ENCODE measurements at regions not wholly inside any gene's neighbourhood (a gene's known extent, or its start where the extent isn't known, plus 50 kb on each side); places are given as distances from the start of the nearest gene placed in this dataset.

GRCh38 chr1:234875328-234875952, 253.2 kb downstream of the TOMM20 start:
- peak; percentile 62 for DNase-seq
- no peaks in the 10 kb centered on the region for H3K9me3 ChIP-seq

GRCh38 chr1:234874291-234875288, 254.0 kb downstream of the TOMM20 start:
- peaks cover 0 to 7% (median 0%) of the 10 kb centered on the region in 4 donors for H3K4me1 ChIP-seq
- H3K27ac ChIP-seq: no peak overlapping the region
- TF ChIP-seq POLR2A (IDR thresholded peaks at IDR 0.05): no peak
- TF ChIP-seq EP300 (IDR thresholded peaks at IDR 0.05): no peak
- no peak for TF ChIP-seq CTCF (IDR thresholded peaks at IDR 0.05)
- no peak for TF ChIP-seq POLR2AphosphoS5 (IDR thresholded peaks at IDR 0.05)
- H3K9me3 ChIP-seq: no peaks in the 10 kb centered on the region
- no peak overlapping the region for H3K4me3 ChIP-seq
- intact Hi-C loops (cut with DNase I): no loop called here
- peak; percentile 52 for DNase-seq
- 89 to 93% methylated on average over 20 of the region's 20 CpGs for WGBS, 2 donors
- no peaks in the 10 kb centered on the region for H3K36me3 ChIP-seq
- H3K27me3 ChIP-seq: no peaks in the 10 kb centered on the region

More at GRCh38 chr1:234875328-234875952, 253.2 kb downstream of the TOMM20 start:
- 87 to 94% methylated on average over 17 of the region's 17 CpGs for WGBS, 2 donors
- H3K27ac ChIP-seq: no peak overlapping the region
- H3K36me3 ChIP-seq: no peaks in the 10 kb centered on the region
- peaks cover 0 to 8% (median 0%) of the 10 kb centered on the region in 4 donors for H3K4me1 ChIP-seq
- TF ChIP-seq POLR2AphosphoS5 (IDR thresholded peaks at IDR 0.05) (no peak), POLR2A (IDR thresholded peaks at IDR 0.05) (no peak), CTCF (IDR thresholded peaks at IDR 0.05) (no peak), EP300 (IDR thresholded peaks at IDR 0.05) (no peak)
- H3K4me3 ChIP-seq: no peak overlapping the region
- H3K27me3 ChIP-seq: no peaks in the 10 kb centered on the region
- intact Hi-C loops (cut with DNase I): no loop called here

GRCh38 chr1:234871710-234872271, 256.8 kb downstream of the TOMM20 start:
- DNase-seq: no peak
- intact Hi-C loops (cut with DNase I): no loop called here
- no peaks in the 10 kb centered on the region for H3K36me3 ChIP-seq
- no peaks in the 10 kb centered on the region for H3K9me3 ChIP-seq
- WGBS, 2 donors: 76 to 85% methylated on average over 6 of the region's 6 CpGs
- TF ChIP-seq POLR2A (IDR thresholded peaks at IDR 0.05) (no peak), EP300 (IDR thresholded peaks at IDR 0.05) (no peak), CTCF (IDR thresholded peaks at IDR 0.05) (no peak), POLR2AphosphoS5 (IDR thresholded peaks at IDR 0.05) (no peak)
- peaks cover 0 to 19% (median 12%) of the 10 kb centered on the region in 4 donors for H3K4me1 ChIP-seq
- H3K4me3 ChIP-seq: no peak overlapping the region
- no peaks in the 10 kb centered on the region for H3K27me3 ChIP-seq
- no peak overlapping the region for H3K27ac ChIP-seq

GRCh38 chr1:234871039-234871709, 257.5 kb downstream of the TOMM20 start:
- Histone ChIP-seq H3K9me3 (no peaks in the 10 kb centered on the region), H3K27me3 (no peaks in the 10 kb centered on the region), H3K27ac (no peak overlapping the region), H3K4me3 (no peak overlapping the region), H3K36me3 (no peaks in the 10 kb centered on the region), H3K4me1 (peaks cover 0 to 24% (median 15%) of the 10 kb centered on the region in 4 donors)
- DNase-seq: no peak
- TF ChIP-seq POLR2A (IDR thresholded peaks at IDR 0.05) (no peak), POLR2AphosphoS5 (IDR thresholded peaks at IDR 0.05) (no peak)
- intact Hi-C loops (cut with DNase I): no loop called here
- WGBS, 2 donors: 93 to 94% methylated on average over 10 of the region's 10 CpGs
